Transverse colon (tissue), 4 donors: ENCODE measurements at regions not wholly inside any gene's neighbourhood (a gene's known extent, or its start where the extent isn't known, plus 50 kb on each side); places are given as distances from the start of the nearest gene placed in this dataset.

Source experiments
- DNase-seq: peaks from one replicate; pipeline ENCODE4 v3.0.0-alpha.2; 2019
- H3K27ac ChIP-seq, 4 donors: fragments of 200-600 bp; sonication (generic); 2 replicates each; pipeline ENCODE4 v1.5.1; 2016 to 2018; ENCODE audit warnings: inconsistent platforms in 4 of 4
- H3K27me3 ChIP-seq: fragments of 200-600 bp; sonication (generic); 2 replicates; pipeline ENCODE4 v1.5.1; 2017; ENCODE audit warnings: inconsistent platforms
- H3K36me3 ChIP-seq, 4 donors: fragments of 200-600 bp; sonication (generic); 2 replicates each; pipeline ENCODE4 v1.5.1; 2017 to 2019; ENCODE audit warnings: inconsistent platforms in 4 of 4
- H3K4me1 ChIP-seq, 4 donors: fragments of 200-600 bp; sonication (generic); 2 replicates each; pipeline ENCODE4 v1.5.1; 2017 to 2020; ENCODE audit warnings: inconsistent platforms in 4 of 4
- H3K4me3 ChIP-seq, 4 donors: fragments of 200-600 bp; sonication (generic); 1 replicate in 1 of 4; 2 replicates in 3 of 4; pipeline versions ENCODE4 v1.5.1 to v1.6.1; 2017 to 2019; ENCODE audit warnings: inconsistent platforms in 4 of 4
- H3K9me3 ChIP-seq, 2 donors: fragments of 200-600 bp; sonication (generic); 2 replicates each; pipeline ENCODE4 v1.5.1; 2017 to 2019; ENCODE audit warnings: inconsistent platforms in 2 of 2
- EP300 ChIP-seq: sonication (generic); formaldehyde crosslinking; IDR thresholded peaks from one replicate; pipeline ENCODE4 v1.6.1; 2017; ENCODE audit warnings: antibody characterized with exemption, low read depth
- POLR2A ChIP-seq: fragments of 450-650 bp; IDR thresholded peaks from one replicate; pipeline ENCODE4 v1.6.1; 2016; ENCODE audit warnings: antibody characterized with exemption, mild to moderate bottlenecking, moderate library complexity
- POLR2AphosphoS5 ChIP-seq, 3 donors: sonication (generic); formaldehyde crosslinking; IDR thresholded peaks; one replicate each; pipeline ENCODE4 v1.6.1; 2016; ENCODE audit warnings: antibody characterized with exemption in 3 of 3
- WGBS, 2 donors: methylation state at CpG; one replicate each; pipeline ENCODE4 v1.1.5; 2018; ENCODE audit warnings: low coverage in 1 of 2; 5-methylcytosine and 5-hydroxymethylcytosine counted together
- in situ Hi-C, 4 donors: fragments of 200-750 bp; cut with MboI; loops; one replicate each; pipeline versions ENCODE4 v1.15.0 to v1.15.1; 2017; ENCODE audit warnings: low sequenced_read_pairs in 3 of 4, low pct_ligation_motif_present in 1 of 4, low pct_unique_long_range_greater_than_20kb in 1 of 4
- intact Hi-C: fragments of 100-400 bp; cut with DNase I; formaldehyde crosslinking; loops from one replicate; pipeline ENCODE4 v1.15.1; 2023; ENCODE audit warnings: low total_unique reads
- TF ChIP-seq, protein P1 (sequence below), 5 experiments: fragments of 200-600 bp in 3 of 5; fragments of 450-650 bp in 2 of 5; sonication (generic) in 3 of 5; IDR thresholded peaks; 1 replicate in 2 of 5; 2 replicates in 3 of 5; pipeline ENCODE4 v1.5.1; 2016 to 2017; ENCODE audit warnings: antibody characterized with exemption in 5 of 5, inconsistent platforms in 3 of 5, mild to moderate bottlenecking in 2 of 5, moderate library complexity in 1 of 5

DNA sequence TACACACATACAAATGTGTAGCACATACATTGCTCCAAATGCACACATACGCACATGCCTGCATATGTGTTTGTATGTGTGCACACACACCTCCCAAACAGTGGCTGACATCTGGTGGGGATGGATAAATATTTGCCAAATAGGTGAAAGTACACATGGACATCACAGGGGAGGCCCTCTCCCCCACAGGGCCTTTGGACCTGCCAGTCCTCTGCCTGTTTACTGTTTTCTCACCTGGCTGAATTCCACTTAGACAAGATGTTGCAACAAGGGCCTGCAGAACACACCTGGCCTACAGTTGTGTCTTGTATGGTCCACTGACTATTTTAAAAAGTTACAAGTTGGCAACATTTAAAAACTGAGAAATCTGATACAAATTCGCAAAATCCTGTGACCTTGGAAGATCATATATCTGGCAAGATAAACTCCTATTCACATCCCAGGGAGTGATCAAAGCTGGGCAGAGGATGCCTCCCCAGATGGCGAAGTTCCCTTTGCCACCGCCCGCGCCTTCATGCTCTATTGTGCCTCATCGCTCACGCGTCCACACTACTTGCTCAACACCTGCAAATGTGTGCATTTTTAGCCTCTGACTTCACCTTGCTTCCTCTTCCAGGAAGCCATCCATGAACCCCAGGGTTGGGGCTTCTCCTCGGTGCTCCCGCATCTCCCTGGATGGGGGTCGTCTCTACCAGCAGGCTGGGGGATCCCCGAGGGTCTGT is 118.4 kb upstream of the FZD10 start:
- in situ Hi-C loops, result loop anchor here in 2 of 4 donors (5.0 to 25.0 kb wide), 3 partner anchors 298 to 693 kb away; no protein-coding TSS in a partner anchor

DNA sequence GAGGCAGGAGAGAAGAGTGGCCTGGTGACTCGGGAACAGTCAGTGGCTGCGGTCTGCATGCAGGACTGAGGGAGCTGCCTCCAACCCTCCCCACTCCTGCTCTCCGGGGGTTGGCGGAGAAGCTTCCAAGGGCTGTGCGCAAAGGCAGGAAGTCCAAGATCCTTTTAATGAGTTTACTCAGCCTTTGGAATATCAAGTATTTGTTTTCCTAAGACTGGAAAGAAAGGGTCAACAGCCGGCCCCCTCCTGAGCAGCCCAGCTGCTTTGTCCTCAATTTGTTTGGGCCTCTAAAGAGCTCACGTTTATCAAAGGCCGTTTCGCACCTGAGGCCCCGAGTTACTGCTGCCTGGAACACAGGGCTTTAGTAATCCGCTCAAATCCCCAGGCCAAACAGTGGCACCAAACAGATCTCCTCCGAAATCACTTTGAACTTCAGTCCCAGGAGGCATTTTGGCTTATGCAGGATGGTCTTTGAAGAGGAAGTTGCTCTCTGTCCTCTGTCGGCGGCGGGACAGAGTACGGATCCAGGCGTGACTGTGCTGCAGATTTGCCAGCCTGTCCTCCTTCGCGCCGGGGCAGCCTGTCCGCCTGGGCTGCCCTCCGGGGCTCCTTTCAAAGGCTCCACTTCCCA is 117.2 kb upstream of the FZD10 start:
- Histone ChIP-seq H3K27ac (no peak overlapping the region), H3K27me3 (peaks cover 44% of the 10 kb centered on the region), H3K36me3 (no peaks in the 10 kb centered on the region), H3K4me3 (no peak overlapping the region), H3K9me3 (no peaks in the 10 kb centered on the region), H3K4me1 (no peaks in the 10 kb centered on the region)
- in situ Hi-C loops, result loop anchor here in 3 of 4 donors (5.0 to 25.0 kb wide), 4 partner anchors 287 to 692 kb away; no protein-coding TSS in a partner anchor
- TF ChIP-seq, protein P1, sequence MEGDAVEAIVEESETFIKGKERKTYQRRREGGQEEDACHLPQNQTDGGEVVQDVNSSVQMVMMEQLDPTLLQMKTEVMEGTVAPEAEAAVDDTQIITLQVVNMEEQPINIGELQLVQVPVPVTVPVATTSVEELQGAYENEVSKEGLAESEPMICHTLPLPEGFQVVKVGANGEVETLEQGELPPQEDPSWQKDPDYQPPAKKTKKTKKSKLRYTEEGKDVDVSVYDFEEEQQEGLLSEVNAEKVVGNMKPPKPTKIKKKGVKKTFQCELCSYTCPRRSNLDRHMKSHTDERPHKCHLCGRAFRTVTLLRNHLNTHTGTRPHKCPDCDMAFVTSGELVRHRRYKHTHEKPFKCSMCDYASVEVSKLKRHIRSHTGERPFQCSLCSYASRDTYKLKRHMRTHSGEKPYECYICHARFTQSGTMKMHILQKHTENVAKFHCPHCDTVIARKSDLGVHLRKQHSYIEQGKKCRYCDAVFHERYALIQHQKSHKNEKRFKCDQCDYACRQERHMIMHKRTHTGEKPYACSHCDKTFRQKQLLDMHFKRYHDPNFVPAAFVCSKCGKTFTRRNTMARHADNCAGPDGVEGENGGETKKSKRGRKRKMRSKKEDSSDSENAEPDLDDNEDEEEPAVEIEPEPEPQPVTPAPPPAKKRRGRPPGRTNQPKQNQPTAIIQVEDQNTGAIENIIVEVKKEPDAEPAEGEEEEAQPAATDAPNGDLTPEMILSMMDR (IDR thresholded peaks at IDR 0.05), result no peak
- TF ChIP-seq POLR2AphosphoS5 (IDR thresholded peaks at IDR 0.05) (no peak), POLR2A (no peak), EP300 (no peak)
- intact Hi-C loops, result loop anchor here (5.0 kb wide), 1 partner anchor 292 kb away; the partner anchor contains the start of gene PIWIL1
- DNase-seq, result no peak
- WGBS, 2 donors, result 0 to 19% methylated on average over 3 to 22 of the region's 22 CpGs

More for the DNA sequence above, 118.4 kb upstream of the FZD10 start:
- TF ChIP-seq EP300, result no peak
- no peak for TF ChIP-seq POLR2AphosphoS5 (IDR thresholded peaks at IDR 0.05)
- TF ChIP-seq, protein P1 (IDR thresholded peaks at IDR 0.05), result no peak
- no peak for TF ChIP-seq POLR2A
- DNase-seq, result no peak
- 46 to 71% methylated on average over 3 to 13 of the region's 13 CpGs for WGBS, 2 donors
- Histone ChIP-seq H3K27ac (no peak overlapping the region), H3K27me3 (peaks cover 48% of the 10 kb centered on the region), H3K4me1 (no peaks in the 10 kb centered on the region), H3K36me3 (no peaks in the 10 kb centered on the region), H3K9me3 (no peaks in the 10 kb centered on the region), H3K4me3 (no peak overlapping the region)
- intact Hi-C loops, result no loop called here

DNA sequence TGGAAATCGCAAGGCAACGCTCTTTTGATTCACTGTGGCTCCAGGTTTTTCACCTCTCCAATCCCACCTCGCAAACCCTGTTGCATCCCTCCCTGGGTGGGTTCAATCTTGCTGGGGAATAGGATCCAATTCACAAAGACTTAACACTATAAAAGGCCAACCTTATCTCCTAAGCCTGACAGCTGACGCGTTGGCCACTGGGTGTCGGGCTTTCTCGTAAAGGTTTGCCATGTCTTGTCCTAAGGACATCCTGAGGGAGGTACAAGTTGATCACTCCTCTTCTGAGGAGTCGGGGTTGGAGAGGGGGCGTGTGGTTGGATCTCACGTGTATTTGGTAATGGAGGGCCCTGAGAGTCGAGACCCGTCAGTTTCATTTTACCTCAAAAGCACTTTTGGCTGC is 112.6 kb upstream of the FZD10 start:
- Histone ChIP-seq H3K27ac (no peak overlapping the region), H3K27me3 (peaks cover 19% of the 10 kb centered on the region), H3K9me3 (no peaks in the 10 kb centered on the region), H3K36me3 (no peaks in the 10 kb centered on the region), H3K4me3 (no peak overlapping the region), H3K4me1 (no peaks in the 10 kb centered on the region)
- no peak for DNase-seq
- in situ Hi-C loops, result loop anchor here (5.0 to 25.0 kb wide), 4 partner anchors 283 to 688 kb away; partner anchors contain the start of gene PIWIL1 (in 1 of the 4)
- no peak for TF ChIP-seq POLR2AphosphoS5 (IDR thresholded peaks at IDR 0.05)
- 82 to 90% methylated on average over 2 to 12 of the region's 12 CpGs for WGBS, 2 donors
- intact Hi-C loops, result loop anchor here (5.0 kb wide), 1 partner anchor 288 kb away; the partner anchor contains the start of gene PIWIL1

DNA sequence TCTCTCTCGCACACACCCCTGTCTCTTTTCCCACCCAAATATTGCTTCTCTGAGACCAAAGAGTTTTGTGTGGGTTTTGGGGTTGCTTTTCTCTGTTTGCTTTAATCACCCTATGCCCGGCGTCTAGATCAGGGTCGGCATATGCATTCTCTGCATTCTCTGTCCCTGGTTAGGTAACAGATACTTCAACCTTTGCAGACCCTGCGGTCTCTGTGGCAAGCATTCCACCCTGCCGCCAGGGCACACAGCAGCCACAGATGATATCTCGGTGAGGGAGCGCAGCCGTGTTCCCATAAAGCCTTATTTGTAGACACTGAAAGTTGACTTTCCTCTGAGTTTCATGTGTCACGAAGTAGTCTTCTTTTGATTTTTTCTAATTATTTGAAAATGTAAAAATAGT is 110.4 kb upstream of the FZD10 start:
- Histone ChIP-seq H3K9me3 (no peaks in the 10 kb centered on the region), H3K27me3 (no peaks in the 10 kb centered on the region), H3K27ac (no peak overlapping the region), H3K4me1 (no peaks in the 10 kb centered on the region), H3K36me3 (no peaks in the 10 kb centered on the region), H3K4me3 (no peak overlapping the region)
- no peak for DNase-seq
- 57 to 78% methylated on average over 8 to 10 of the region's 10 CpGs for WGBS, 2 donors
- intact Hi-C loops (no loop called here), in situ Hi-C loops (loop anchor here in 1 of 4 donors (10.0 kb wide), 1 partner anchor 283 kb away; the partner anchor contains the start of gene PIWIL1)
- no peak for TF ChIP-seq EP300
- no peak for TF ChIP-seq POLR2A
- TF ChIP-seq, protein P1 (IDR thresholded peaks at IDR 0.05), result no peak
- TF ChIP-seq POLR2AphosphoS5 (IDR thresholded peaks at IDR 0.05), result no peak
